ENCODE measurements at regions not wholly inside any gene's neighbourhood (a gene's known extent, or its start where the extent isn't known, plus 50 kb on each side); places are given as distances from the start of the nearest gene placed in this dataset.

DNA sequence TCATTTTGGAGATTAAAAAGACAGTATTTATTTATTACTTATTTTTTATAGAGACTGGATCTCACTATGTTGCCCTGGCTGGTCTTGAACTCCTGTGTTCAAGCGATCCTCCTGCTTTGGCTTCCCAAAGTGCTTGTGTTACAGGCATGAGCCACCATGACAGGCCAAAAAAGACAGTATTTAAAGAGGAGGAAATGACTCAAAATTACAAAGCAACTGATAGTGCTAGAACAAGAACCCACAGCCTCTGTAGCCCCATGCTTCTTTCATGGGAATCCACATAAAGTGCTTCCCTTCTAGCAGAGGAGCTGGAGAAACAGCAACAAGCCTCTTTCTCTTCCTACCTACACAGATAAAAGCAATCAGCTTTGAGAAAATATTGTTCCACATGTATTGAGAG lies 230.7 kb upstream of the PODXL start:
- no peaks in the 10 kb centered on the region for H3K36me3 ChIP-seq
- intact Hi-C loops (cut with DNase I; ENCODE audit: low total_unique reads) = no loop called here
- no peak overlapping the region for H3K4me3 ChIP-seq
- H3K4me1 ChIP-seq = no peaks in the 10 kb centered on the region
- no peaks in the 10 kb centered on the region for H3K9me3 ChIP-seq
- DNase-seq = no peak
- no peaks in the 10 kb centered on the region for H3K27me3 ChIP-seq
- TF ChIP-seq, protein P1, sequence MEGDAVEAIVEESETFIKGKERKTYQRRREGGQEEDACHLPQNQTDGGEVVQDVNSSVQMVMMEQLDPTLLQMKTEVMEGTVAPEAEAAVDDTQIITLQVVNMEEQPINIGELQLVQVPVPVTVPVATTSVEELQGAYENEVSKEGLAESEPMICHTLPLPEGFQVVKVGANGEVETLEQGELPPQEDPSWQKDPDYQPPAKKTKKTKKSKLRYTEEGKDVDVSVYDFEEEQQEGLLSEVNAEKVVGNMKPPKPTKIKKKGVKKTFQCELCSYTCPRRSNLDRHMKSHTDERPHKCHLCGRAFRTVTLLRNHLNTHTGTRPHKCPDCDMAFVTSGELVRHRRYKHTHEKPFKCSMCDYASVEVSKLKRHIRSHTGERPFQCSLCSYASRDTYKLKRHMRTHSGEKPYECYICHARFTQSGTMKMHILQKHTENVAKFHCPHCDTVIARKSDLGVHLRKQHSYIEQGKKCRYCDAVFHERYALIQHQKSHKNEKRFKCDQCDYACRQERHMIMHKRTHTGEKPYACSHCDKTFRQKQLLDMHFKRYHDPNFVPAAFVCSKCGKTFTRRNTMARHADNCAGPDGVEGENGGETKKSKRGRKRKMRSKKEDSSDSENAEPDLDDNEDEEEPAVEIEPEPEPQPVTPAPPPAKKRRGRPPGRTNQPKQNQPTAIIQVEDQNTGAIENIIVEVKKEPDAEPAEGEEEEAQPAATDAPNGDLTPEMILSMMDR (IDR thresholded peaks at IDR 0.05) = no peak
- TF ChIP-seq POLR2A (IDR thresholded peaks at IDR 0.05) = no peak
- no peak overlapping the region for H3K27ac ChIP-seq

DNA sequence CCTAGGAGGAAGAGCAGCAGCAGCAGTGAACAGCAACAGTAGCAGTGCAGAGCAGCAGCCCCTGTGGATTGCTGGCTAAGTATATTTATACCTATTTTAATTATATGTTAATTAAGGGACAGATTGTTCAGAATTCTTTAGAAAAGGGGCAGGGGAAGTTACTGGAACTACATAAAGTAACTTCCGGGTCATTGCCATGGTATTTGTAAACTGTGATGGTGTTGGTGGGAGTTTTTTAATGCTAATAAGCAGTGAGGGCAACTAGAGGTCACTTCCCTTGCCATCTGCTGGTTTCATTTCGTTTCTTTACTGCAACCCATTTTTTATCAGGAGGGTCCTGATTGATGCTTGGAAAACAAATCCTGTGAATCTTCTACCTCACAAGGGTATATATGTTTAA lies 229.8 kb upstream of the PODXL start:
- intact Hi-C loops (cut with DNase I; ENCODE audit: low total_unique reads) = no loop called here
- no peak for DNase-seq
- Histone ChIP-seq H3K27me3 (no peaks in the 10 kb centered on the region), H3K4me1 (no peaks in the 10 kb centered on the region), H3K27ac (no peak overlapping the region), H3K9me3 (no peaks in the 10 kb centered on the region), H3K4me3 (no peak overlapping the region), H3K36me3 (no peaks in the 10 kb centered on the region)
- TF ChIP-seq, protein P1 (IDR thresholded peaks at IDR 0.05) = no peak
- no peak for TF ChIP-seq POLR2A (IDR thresholded peaks at IDR 0.05)

DNA sequence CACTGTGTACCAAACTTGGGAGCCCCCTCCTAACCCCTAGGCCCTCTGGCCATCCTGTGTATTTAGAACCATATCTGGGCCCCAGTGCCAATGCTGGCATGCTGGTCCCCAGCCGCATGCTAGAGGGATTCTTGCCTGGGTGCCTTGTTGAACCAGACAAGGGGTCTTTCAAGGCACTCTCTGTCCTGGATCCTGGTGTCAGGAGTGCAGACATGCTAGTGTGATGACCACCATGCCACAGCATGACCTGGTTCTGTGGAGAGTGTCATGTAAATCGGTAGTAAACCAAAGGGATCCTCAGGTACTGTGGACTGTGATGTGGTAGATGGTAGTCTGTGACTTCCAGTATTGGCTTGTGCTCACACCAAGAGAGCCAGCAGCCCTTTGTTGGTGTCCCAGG lies 222.2 kb upstream of the PODXL start:
- intact Hi-C loops (cut with DNase I; ENCODE audit: low total_unique reads) = no loop called here
- no peak for DNase-seq

DNA sequence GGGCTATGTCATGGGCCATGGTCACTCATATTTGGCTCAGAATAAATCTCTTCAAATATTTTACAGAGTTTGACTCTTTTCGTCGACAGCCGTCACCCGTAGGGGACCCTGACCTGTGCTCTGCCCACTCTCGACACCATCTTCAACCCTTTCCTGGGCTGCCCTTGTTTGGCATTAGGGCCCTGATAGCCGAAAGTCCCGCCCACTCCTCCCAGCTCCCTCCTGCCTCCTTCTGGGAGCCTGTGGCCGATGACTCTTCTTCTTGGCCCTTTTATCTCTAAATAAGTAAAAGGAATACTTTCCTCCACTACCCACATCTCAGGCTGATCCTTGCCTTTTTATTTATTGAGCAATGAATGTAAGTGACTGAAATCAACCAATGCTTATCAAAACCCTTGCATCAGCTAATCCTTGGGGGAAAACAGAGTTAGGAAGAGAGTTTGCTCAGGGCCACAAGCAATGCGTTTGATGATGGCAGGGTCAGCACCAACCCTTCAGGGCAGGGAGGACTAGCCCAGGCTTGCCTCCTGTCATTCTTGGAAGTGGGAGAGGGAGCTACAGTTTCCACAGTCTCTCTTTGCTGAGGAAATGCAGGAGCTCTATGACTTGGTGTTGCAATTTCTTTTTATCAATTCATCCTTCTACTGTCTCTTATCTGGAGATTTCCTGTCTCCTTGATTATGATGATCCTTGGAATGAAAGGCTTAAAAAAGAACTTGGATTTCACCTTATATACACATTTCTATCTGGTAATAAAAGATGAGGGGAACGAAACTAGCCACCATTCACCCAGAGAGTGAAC lies 218.2 kb upstream of the PODXL start:
- intact Hi-C loops (cut with DNase I; ENCODE audit: low total_unique reads) = no loop called here
- Histone ChIP-seq H3K27me3 (no peaks in the 10 kb centered on the region), H3K36me3 (no peaks in the 10 kb centered on the region), H3K9me3 (no peaks in the 10 kb centered on the region), H3K27ac (no peak overlapping the region), H3K4me1 (no peaks in the 10 kb centered on the region), H3K4me3 (no peak overlapping the region)
- no peak for DNase-seq
- TF ChIP-seq POLR2A (IDR thresholded peaks at IDR 0.05) = no peak
- TF ChIP-seq, protein P1 (IDR thresholded peaks at IDR 0.05) = no peak

More for the DNA sequence above, 222.2 kb upstream of the PODXL start:
- Histone ChIP-seq H3K27me3 (no peaks in the 10 kb centered on the region), H3K4me1 (no peaks in the 10 kb centered on the region), H3K27ac (no peak overlapping the region), H3K9me3 (no peaks in the 10 kb centered on the region), H3K4me3 (no peak overlapping the region), H3K36me3 (no peaks in the 10 kb centered on the region)
- TF ChIP-seq, protein P1 (IDR thresholded peaks at IDR 0.05) = no peak
- no peak for TF ChIP-seq POLR2A (IDR thresholded peaks at IDR 0.05)

DNA sequence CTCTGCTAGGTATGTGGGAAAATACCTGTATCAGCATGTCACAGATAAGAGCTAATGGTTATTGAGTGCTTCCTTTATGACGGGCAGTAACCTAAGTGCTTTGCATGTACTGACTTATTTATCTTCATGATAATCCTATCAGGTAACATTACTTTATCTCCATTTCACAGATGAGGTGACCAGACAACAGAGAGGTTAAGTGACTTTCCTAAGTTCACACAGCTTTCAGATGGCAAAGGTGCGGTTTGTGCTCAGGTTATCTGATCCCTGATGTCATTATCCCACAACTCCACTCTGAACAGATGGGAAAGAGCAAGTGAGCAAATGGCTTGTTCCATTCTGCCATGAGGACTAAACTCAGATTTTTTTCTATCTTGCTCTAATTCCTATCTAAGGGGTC lies 217.0 kb upstream of the PODXL start:
- no peak overlapping the region for H3K4me3 ChIP-seq
- no peak for DNase-seq
- H3K27ac ChIP-seq = no peak overlapping the region
- intact Hi-C loops (cut with DNase I; ENCODE audit: low total_unique reads) = no loop called here
- TF ChIP-seq, protein P1 (IDR thresholded peaks at IDR 0.05) = no peak
- TF ChIP-seq POLR2A (IDR thresholded peaks at IDR 0.05) = no peak
- H3K9me3 ChIP-seq = no peaks in the 10 kb centered on the region
- H3K36me3 ChIP-seq = no peaks in the 10 kb centered on the region
- no peaks in the 10 kb centered on the region for H3K4me1 ChIP-seq
- no peaks in the 10 kb centered on the region for H3K27me3 ChIP-seq
